A549 (cell line): ENCODE measurements at regions not wholly inside any gene's neighbourhood (a gene's known extent, or its start where the extent isn't known, plus 50 kb on each side); places are given as distances from the start of the nearest gene placed in this dataset.

Experiments used
- MAFK ChIP-seq: fragments of 450-650 bp; IDR thresholded peaks from 2 replicates; pipeline ENCODE4 v1.6.1; 2014; ENCODE audit not compliant: partially characterized antibody
- MAX ChIP-seq: IDR thresholded peaks from 2 replicates; pipeline ENCODE4 v1.6.1; 2012
- REST ChIP-seq: fragments of 200-600 bp; sonication (generic); IDR thresholded peaks from 2 replicates; pipeline ENCODE4 v1.6.1; 2016; ENCODE audit warnings: antibody characterized with exemption, mild to moderate bottlenecking, moderate library complexity

- no peak for TF ChIP-seq REST
- no peak for TF ChIP-seq MAFK
- no peak for TF ChIP-seq MAX
Observed at GRCh38 chr5:179422213-179422855, 77.1 kb upstream of the ADAMTS2 start.
